Activated CD4-positive, alpha-beta memory T cell treated with anti-CD3 and anti-CD28 coated beads for 36 hours (primary cell): ENCODE measurements at regions not wholly inside any gene's neighbourhood (a gene's known extent, or its start where the extent isn't known, plus 50 kb on each side); places are given as distances from the start of the nearest gene placed in this dataset.

ENCODE experiments used
- CTCF ChIA-PET: fragments of 350-600 bp; sonication (Branson Sonifier 250); formaldehyde crosslinking; loops from one replicate; lab custom pipeline; 2021; ENCODE audit warnings: antibody characterized with exemption, inconsistent platforms; lab: Charles Lee
- POLR2A ChIA-PET: fragments of 350-600 bp; sonication (Branson Sonifier 250); formaldehyde crosslinking; loops from one replicate; lab custom pipeline; 2021; ENCODE audit warnings: antibody characterized with exemption; lab: Charles Lee
- DNase-seq: peaks from one replicate; pipeline ENCODE4 v3.0.0-alpha.2; 2020
- H3K27ac Mint-ChIP-seq: one replicate; pipeline ENCODE4 v1.8.0; 2021; ENCODE audit warnings: mixed read lengths
- H3K27me3 Mint-ChIP-seq: one replicate; pipeline ENCODE4 v1.8.0; 2021; ENCODE audit warnings: mixed read lengths
- H3K36me3 Mint-ChIP-seq: one replicate; pipeline ENCODE4 v1.8.0; 2021; ENCODE audit warnings: mixed read lengths
- H3K4me1 Mint-ChIP-seq: one replicate; pipeline ENCODE4 v1.8.0; 2021; ENCODE audit warnings: low read depth, mixed read lengths
- H3K4me3 Mint-ChIP-seq: one replicate; pipeline ENCODE4 v1.8.0; 2021; ENCODE audit warnings: mild to moderate bottlenecking, mixed read lengths
- H3K9me3 Mint-ChIP-seq: one replicate; pipeline ENCODE4 v1.8.0; 2021; ENCODE audit warnings: mixed read lengths
- intact Hi-C: fragments of 100-400 bp; cut with micrococcal nuclease; formaldehyde crosslinking; loops from one replicate; pipeline ENCODE4 v1.15.1; 2023

DNA sequence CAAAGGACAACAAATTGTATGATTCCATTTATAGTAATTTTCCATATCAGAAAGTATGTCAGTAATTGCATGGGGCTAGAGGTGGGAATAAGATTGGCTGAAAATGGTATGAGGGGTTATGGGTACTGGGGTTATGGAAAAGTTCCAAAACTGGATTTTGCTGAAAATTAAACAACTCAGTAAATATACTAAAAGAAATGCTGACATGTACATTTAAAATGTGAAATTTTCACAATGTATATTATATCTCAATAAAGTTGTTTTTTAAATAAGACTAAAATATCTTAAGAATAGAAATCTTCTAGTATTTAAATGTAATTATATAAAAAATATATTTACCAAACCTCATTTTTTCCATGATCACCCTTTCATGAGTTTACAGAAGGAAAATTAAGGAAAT, 844.9 kb upstream of the SLIT2 start:
- Mint-ChIP-seq H3K36me3 (no peaks in the 10 kb centered on the region), H3K27ac (no peak overlapping the region), H3K27me3 (no peaks in the 10 kb centered on the region), H3K4me1 (no peaks in the 10 kb centered on the region), H3K9me3 (peaks cover 10% of the 10 kb centered on the region), H3K4me3 (no peak overlapping the region)
- DNase-seq, result no peak
- POLR2A ChIA-PET, result no interaction called here
- intact Hi-C loops, result no loop called here
- CTCF ChIA-PET, result no interaction called here

DNA sequence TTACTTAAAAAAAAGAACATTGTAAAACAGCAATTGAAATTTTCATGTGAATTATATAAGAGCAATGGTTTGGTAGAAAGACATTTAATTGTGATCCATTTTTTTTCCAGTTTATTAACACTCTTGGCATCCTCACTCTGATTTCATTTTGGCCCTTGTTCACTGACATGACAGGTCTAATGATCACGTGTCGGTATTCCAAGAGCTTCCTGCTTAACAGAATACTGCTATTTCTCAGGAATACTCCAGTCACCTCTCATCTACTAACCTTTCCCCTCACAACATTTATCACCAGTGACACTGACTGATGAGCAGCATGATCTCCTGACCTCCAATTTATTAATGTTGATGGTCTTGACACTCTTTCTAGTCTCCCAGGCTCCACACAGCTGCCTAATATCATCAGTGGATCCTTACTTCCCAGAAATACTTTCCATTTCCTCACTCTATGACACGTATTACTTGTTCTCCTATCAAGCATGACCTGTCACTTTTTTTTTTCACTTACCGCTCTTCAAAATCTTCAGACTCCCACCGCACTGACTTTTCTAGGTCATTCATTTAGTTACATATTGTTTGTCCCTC, 847.8 kb upstream of the SLIT2 start:
- DNase-seq, result no peak
- POLR2A ChIA-PET, result no interaction called here
- CTCF ChIA-PET, result no interaction called here
- no peaks in the 10 kb centered on the region for H3K36me3 Mint-ChIP-seq
- H3K4me3 Mint-ChIP-seq, result no peak overlapping the region
- H3K4me1 Mint-ChIP-seq, result no peaks in the 10 kb centered on the region
- H3K9me3 Mint-ChIP-seq, result peaks cover 12% of the 10 kb centered on the region
- intact Hi-C loops, result no loop called here
- no peaks in the 10 kb centered on the region for H3K27me3 Mint-ChIP-seq
- no peak overlapping the region for H3K27ac Mint-ChIP-seq

DNA sequence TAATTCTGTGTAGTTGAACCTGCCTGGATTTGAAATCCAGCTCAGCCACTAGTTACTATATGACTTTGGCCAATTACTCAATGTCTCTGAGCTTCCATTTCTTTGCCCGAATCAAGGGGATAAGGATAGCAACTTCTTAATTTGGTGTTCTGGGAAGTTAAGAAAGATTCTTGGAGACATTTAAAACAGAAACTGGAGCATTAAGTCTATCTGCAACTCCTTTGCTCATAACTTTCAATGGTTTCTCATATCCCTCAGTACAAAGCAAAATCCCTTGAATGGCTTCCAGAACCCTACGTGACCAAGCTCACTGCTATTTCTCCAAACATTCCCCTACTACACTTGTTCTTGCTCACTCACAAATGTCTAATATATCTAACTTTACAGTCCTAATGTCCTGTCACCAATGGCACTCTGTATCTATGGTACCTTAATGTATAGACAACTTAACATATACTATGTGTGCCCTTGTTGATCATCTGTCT, 849.1 kb upstream of the SLIT2 start:
- ChIA-PET POLR2A (no interaction called here), CTCF (no interaction called here)
- Mint-ChIP-seq H3K9me3 (peaks cover 10% of the 10 kb centered on the region), H3K36me3 (no peaks in the 10 kb centered on the region), H3K27me3 (no peaks in the 10 kb centered on the region), H3K4me3 (no peak overlapping the region), H3K27ac (no peak overlapping the region), H3K4me1 (no peaks in the 10 kb centered on the region)
- intact Hi-C loops, result no loop called here
- no peak for DNase-seq

DNA sequence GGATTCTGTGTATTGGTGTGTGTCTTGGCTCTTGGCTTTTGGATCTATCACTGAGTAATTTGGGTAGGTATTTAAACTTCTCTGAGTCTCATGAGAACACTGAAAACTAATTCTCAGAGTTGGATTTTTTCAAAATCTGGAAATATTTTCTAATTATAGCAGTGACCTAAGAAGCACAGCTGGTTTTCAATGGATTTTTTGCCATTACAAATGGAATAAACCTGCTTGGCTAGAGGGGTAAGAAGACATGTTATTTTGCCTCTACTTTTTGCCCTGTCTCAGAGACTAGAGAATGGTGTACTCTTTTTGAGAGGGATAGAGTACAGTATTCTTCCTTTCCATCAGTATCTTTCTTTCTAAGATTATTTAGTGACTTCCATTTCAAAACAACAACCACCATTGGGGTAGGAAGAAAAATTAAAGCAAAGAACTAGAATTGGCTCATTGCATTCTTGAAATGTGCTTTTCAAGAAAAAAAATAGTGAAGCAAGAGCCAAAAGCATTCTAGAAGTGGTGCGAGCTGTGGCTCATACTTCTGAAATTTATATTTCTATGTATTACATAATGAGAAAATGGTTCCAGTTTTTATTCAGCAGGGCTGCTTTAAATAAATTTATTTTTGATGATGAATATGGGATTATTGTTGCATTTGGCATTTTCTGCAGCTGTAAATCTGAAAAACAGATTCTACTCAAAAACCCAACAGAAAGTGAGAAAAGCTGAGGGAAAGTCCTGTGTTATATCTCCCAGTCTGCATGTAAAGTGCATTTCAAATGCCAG, 850.2 kb upstream of the SLIT2 start:
- CTCF ChIA-PET, result no interaction called here
- Mint-ChIP-seq H3K27ac (no peak overlapping the region), H3K4me1 (no peaks in the 10 kb centered on the region), H3K27me3 (no peaks in the 10 kb centered on the region), H3K36me3 (no peaks in the 10 kb centered on the region), H3K4me3 (no peak overlapping the region), H3K9me3 (peaks cover 7% of the 10 kb centered on the region)
- POLR2A ChIA-PET, result no interaction called here
- intact Hi-C loops, result no loop called here
- no peak for DNase-seq

DNA sequence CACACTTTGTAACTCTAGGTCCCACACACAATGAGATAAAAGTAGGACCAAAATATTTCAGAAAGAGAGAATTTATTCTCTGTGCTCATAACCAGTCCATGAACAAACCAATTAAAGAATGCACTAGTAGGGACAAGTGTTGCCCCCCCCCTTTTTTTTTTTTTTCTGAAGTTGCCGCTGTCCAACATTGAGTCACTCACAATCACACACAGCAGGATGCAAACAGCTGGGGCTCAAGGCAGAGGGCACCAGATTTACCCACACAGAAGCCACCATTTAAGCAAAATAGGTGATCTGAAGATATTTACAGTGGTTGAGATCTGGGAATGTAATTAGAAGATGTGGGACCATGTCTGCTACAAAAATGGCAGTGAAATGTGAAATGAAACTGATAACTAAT, 850.9 kb upstream of the SLIT2 start:
- POLR2A ChIA-PET, result no interaction called here

DNA sequence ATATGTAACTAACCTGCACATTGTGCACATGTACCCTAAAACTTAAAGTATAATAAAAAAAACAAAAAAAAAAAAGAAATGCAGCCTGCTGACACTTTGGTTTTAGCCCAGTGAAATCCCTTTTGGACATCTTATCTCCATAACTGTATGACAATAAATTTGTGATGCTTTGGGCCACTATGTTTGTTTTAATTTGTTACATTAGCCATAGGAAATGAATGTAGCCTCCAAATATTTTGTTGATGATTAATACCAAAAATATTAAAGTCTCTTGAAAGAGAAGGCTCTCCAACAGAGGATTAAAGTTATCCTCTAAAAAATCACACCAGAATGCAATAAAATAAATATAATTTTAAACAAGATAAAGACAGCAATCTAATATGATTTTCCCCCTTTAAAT, 852.7 kb upstream of the SLIT2 start:
- intact Hi-C loops, result no loop called here
- POLR2A ChIA-PET, result no interaction called here
- DNase-seq, result no peak

More for the DNA sequence above, 850.9 kb upstream of the SLIT2 start:
- no peak overlapping the region for H3K27ac Mint-ChIP-seq
- H3K9me3 Mint-ChIP-seq, result peaks cover 7% of the 10 kb centered on the region
- no peak overlapping the region for H3K4me3 Mint-ChIP-seq
- no peaks in the 10 kb centered on the region for H3K4me1 Mint-ChIP-seq
- H3K36me3 Mint-ChIP-seq, result no peaks in the 10 kb centered on the region
- no peaks in the 10 kb centered on the region for H3K27me3 Mint-ChIP-seq
- CTCF ChIA-PET, result no interaction called here
- intact Hi-C loops, result no loop called here
- DNase-seq, result no peak

DNA sequence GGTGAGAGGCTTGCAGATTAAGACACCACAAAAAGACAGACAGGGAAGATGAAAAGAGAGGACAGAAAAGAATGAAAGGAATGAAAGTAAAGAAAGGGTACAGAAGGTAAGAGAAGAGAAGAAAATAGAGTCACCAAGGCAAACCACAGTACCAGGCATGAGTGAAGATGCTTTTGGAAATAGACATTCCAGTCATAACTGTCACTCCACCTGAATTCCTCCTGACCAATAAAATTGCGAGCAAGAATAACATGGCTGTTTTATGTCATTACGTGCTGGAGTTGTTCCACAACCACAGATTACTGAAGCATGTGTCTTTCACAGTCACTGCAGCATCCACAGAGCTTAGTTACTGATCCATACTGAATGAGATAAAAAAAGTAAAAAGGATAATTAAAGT, 864.9 kb upstream of the SLIT2 start:
- Mint-ChIP-seq H3K27ac (no peak overlapping the region), H3K4me1 (no peaks in the 10 kb centered on the region), H3K36me3 (no peaks in the 10 kb centered on the region), H3K27me3 (no peaks in the 10 kb centered on the region), H3K4me3 (no peak overlapping the region), H3K9me3 (peaks cover 25% of the 10 kb centered on the region)
- ChIA-PET CTCF (no interaction called here), POLR2A (no interaction called here)
- intact Hi-C loops, result no loop called here
- no peak for DNase-seq

More for the DNA sequence above, 852.7 kb upstream of the SLIT2 start:
- peaks cover 18% of the 10 kb centered on the region for H3K9me3 Mint-ChIP-seq
- CTCF ChIA-PET, result no interaction called here
- no peak overlapping the region for H3K27ac Mint-ChIP-seq
- H3K36me3 Mint-ChIP-seq, result no peaks in the 10 kb centered on the region
- H3K4me1 Mint-ChIP-seq, result no peaks in the 10 kb centered on the region
- no peaks in the 10 kb centered on the region for H3K27me3 Mint-ChIP-seq
- H3K4me3 Mint-ChIP-seq, result no peak overlapping the region

DNA sequence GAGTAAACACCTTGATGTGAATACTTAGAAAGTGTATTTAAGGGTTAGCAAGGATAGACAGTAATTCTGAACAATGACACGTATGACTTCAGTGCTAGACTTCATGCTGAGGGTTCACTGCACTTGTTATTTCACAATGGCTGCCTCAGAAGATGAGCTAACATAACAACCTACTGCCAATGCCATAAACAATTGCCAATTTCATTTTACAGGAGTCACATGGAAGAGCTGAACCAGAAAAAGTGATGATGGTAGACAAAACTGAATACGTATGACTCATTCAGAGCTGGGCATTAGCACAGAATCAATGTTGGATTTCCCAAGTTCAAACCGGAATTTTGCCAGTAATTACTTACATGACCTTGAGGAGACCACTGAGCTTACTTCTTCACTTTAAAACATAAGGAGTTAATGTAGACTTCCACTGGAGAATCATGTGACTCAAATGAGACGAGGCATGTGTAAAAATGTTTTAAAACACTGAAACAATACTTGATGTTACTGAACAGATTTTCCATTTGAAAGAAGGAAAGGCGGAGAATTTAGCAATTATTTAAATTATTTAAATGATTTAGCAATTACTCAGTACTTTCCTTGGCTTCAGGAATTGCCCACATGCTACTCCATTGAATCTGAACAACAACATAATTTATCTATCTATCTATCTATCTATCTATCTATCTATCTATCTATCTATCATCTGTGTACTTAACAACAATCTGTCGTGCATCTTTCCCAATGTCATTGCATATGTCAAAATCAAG, 868.5 kb upstream of the SLIT2 start:
- Mint-ChIP-seq H3K4me3 (no peak overlapping the region), H3K27ac (no peak overlapping the region), H3K27me3 (no peaks in the 10 kb centered on the region), H3K9me3 (peaks cover 20% of the 10 kb centered on the region), H3K36me3 (no peaks in the 10 kb centered on the region), H3K4me1 (no peaks in the 10 kb centered on the region)
- ChIA-PET CTCF (no interaction called here), POLR2A (no interaction called here)
- no peak for DNase-seq
- intact Hi-C loops, result no loop called here

DNA sequence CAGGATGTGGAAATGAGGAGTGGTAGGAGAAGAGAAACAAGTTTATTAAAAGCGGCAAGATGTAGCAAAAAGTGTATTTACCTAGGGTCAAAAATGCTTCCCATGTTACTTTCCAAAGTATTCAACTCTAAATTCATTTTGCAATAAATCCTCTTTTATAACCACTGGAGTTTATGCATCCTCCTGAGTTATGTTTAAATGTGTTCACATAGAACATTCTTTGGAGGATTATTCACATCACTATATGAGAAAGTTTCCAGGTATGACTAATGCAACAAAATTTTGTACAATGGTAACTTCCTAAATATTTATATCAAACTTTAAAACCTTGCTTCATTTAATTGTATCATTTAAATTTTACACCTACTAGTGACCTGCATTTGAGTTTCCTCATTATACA, 870.6 kb upstream of the SLIT2 start:
- ChIA-PET CTCF (no interaction called here), POLR2A (no interaction called here)
- H3K4me1 Mint-ChIP-seq, result no peaks in the 10 kb centered on the region
- intact Hi-C loops, result no loop called here
- H3K27ac Mint-ChIP-seq, result no peak overlapping the region
- H3K27me3 Mint-ChIP-seq, result no peaks in the 10 kb centered on the region
- DNase-seq, result no peak
- H3K9me3 Mint-ChIP-seq, result peaks cover 15% of the 10 kb centered on the region
- no peaks in the 10 kb centered on the region for H3K36me3 Mint-ChIP-seq
- H3K4me3 Mint-ChIP-seq, result no peak overlapping the region

DNA sequence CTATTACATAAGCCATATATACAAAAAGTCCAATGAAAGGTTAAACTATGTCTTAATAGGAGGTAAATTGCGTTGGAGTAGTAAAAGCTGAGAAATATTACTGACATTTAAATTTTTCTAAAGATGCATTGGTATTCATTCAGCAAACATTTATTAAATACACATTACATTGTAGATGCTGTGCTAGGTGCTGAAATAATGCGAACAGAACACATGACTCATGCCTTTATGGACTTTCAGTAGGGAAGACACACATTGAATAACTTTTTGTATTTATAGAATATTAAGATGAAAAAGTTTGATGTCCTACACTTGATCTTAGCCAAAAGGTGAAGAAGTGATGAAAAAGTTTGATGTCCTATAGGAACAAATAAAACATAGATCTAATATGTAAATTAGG, 871.1 kb upstream of the SLIT2 start:
- no peak for DNase-seq
- Mint-ChIP-seq H3K27ac (no peak overlapping the region), H3K9me3 (peaks cover 18% of the 10 kb centered on the region), H3K4me3 (no peak overlapping the region), H3K27me3 (no peaks in the 10 kb centered on the region), H3K36me3 (no peaks in the 10 kb centered on the region), H3K4me1 (no peaks in the 10 kb centered on the region)
- intact Hi-C loops, result no loop called here
- ChIA-PET CTCF (no interaction called here), POLR2A (no interaction called here)

DNA sequence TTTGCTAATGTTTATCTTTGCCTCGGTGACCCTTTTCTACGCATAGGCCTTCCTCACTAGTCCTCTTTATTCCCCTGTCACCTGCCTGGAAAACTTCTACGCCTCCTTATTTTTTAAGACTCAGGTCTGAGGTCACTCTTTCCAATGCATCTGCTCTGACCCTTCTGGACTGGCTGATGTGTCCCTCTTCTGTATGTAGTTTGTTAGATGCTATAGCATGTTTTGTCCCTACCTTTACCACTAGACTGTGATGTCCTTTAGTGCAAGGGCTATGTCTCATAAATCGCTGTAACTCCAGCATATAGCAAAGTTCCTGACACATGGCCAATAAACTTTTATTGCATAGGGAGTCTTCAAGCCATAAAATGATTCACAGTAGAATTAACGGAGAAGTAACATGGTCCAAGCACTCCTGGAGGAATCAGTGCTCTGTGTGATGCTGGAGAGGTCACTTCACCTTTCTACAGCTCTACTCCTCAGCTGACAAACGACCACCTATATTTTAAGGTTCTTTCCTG, 872.5 kb upstream of the SLIT2 start:
- Mint-ChIP-seq H3K27ac (no peak overlapping the region), H3K9me3 (peaks cover 13% of the 10 kb centered on the region), H3K36me3 (no peaks in the 10 kb centered on the region), H3K27me3 (no peaks in the 10 kb centered on the region), H3K4me3 (no peak overlapping the region), H3K4me1 (no peaks in the 10 kb centered on the region)
- POLR2A ChIA-PET, result no interaction called here
- intact Hi-C loops, result no loop called here
- DNase-seq, result no peak
- CTCF ChIA-PET, result no interaction called here

DNA sequence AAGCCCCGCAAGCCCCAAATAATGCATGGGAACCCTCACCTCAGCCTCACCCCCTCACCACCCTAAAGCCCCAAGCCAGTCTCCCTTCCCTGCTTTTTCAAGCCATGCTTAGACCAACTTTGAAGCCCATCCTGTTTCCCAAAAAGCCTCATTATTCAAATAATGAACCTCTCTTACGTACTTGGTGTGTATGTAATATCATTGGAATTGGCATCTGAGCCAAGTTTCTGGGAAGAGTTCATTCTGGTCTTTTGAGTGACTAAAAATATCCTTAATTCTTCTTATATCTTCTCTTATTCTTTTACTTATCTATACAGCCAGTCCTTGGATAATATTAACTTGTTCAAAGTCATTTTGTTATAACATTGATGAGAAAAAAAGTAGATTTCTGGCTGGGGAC, 875.8 kb upstream of the SLIT2 start:
- Mint-ChIP-seq H3K4me3 (no peak overlapping the region), H3K27ac (no peak overlapping the region), H3K9me3 (peaks cover 14% of the 10 kb centered on the region), H3K4me1 (no peaks in the 10 kb centered on the region), H3K27me3 (no peaks in the 10 kb centered on the region), H3K36me3 (no peaks in the 10 kb centered on the region)
- no peak for DNase-seq
- intact Hi-C loops, result no loop called here
- ChIA-PET POLR2A (no interaction called here), CTCF (no interaction called here)
